Muscle of back (tissue), 3 donors: ENCODE measurements at regions not wholly inside any gene's neighbourhood (a gene's known extent, or its start where the extent isn't known, plus 50 kb on each side); places are given as distances from the start of the nearest gene placed in this dataset.

Source experiments
- DNase-seq, 3 donors: peaks; one replicate each; pipeline versions ENCODE4 v3.0.0 to v3.0.0-alpha.2; 2013

DNA sequence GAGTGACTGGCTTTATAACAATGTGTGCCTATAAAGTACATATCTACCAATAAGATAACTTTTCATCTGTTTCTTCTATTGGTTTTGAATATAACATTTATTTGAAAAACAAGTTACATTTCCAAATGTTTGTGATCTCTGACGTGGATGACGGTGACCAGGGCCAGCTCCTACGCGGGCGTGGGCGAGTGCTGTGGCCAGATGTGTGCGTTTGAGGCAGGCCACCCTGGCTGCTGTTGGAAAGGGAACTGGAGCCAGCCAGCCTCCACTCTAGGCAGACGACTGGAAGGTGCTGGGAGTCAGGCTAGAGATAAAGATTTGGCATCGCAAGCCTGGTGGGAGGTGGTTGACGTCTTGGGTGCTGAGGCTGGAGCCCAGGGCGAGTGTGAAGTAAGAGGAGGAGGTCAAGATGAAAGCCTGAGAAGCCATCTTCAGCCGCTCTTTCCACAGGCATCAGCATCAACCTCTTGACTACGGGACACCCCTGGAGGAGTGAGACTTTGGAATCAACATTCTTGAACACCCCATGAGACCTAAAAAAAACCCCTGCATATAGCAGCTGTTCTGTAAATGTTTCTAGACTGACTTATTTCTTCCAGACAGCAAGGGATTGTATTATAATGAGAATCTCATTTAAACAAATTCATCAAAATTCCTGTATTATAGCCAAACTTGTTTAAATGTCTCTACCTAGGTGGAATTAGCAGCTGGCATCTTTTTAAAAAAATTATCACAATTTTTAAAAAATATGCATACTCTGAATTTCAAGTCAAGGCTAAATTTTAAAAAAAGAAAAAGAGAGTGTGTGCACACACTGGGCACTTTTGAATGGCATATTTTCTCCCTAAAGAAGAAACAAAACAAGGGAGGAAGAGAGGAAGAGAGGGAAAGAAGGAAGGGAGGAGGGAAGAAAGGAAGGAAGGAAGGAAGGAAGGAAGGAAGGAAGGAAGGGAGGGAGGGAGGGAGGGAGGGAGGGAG is 112.5 kb upstream of the SLC44A3 start:
- no peak for DNase-seq

DNA sequence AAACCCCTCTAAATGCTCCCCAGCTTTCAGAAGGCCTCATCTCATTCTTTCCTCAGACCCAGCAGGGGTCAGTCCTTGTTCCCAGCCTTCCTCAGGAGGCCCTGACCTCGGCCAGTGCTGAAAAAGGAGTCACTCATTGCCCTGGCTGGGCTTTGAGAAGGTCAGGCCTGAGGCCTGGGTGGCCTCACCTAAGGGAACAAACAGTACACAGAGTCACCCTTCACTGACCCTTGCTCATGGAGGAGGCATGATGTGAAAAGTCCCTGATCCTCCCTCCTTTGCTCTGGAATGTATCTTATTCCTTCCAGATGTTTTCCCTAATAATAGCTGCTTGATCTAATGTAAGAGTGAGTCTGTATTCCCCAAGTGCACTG is 117.7 kb upstream of the SLC44A3 start:
- peak in 2 of 3 donors; percentile 58 to 82 for DNase-seq

DNA sequence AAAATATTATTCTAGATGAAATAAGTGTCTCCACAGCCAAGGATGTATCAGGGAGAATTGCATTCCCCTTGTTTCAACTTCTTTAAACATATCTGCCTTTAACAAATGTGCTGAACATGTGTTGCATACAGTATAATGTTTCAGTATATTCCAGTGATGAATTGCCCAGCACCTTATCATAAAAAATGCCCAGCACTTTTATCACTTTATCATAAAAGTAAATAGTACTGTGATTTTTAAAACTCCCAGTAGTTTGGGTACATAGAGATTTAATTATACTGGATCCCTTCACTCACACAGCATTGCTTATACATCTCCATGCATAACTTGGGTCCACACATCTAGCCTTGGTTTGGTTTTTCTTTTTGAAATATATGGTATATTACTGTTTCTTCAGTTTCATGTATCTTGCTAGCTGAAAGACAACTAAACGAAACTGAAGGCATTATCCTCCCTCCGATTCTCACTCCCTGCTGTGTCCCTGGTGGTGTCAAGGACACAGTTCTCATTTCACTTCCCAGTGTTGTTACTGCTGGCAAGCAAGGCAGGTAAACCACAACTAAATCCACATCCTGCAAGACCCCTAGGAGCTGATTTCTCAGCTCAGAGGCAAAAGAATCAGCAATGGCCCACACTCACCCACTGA is 118.2 kb upstream of the SLC44A3 start:
- no peak for DNase-seq

DNA sequence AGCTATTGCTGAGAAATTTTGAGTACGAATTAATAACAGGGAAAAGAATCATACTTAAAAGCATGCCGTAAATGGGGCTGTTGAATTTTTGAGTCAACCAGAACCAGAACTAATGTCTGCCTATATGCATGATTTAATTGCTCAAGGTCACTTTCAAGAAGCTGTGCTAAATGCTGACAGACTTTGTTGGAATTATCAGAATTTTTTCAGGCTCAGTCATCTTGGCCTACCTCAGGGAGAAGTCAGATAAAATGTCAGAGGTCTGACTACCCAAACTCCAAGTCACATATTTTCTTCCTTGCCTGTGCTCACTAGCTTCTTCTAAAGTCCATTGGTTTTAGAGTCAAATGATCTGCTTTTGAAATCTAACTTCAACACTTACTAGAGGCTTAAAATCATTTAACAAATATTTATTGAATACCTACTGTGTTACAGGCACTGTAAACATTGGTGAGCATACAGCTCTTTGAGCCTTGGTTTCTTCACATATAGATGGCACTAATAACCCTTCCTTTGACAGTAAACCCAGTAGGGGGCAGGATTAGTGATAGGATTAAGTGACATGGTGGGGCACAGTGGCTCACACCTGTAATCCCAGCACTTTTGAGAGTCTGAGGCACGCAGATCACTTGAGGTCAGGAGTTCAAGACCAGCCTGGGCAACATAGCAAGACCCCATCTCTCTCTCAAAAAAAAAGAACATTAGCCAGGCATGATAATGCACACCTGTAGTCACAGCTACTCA is 121.2 kb upstream of the SLC44A3 start:
- DNase-seq = peak in 1 of 3 donors; percentile 83

DNA sequence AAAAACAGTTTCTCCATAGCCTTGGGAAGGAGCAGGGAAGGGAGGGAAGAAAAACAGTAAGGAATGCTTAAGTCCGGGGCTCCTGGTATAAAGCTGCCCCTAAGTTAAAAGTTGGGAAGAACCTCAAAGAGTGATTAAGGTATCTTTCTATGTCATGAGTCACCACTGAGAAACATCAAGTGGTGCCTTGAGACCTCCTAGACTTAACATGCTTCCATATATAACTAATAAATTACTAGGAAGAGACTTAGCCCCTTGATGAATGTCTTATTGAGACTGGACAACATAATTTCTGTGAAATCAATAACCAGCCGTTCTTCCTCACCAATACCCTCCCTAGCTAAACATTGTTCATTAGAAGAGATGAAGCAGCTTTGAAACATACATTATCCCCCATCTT is 121.8 kb upstream of the SLC44A3 start:
- peak in 1 of 3 donors; percentile 51 for DNase-seq

DNA sequence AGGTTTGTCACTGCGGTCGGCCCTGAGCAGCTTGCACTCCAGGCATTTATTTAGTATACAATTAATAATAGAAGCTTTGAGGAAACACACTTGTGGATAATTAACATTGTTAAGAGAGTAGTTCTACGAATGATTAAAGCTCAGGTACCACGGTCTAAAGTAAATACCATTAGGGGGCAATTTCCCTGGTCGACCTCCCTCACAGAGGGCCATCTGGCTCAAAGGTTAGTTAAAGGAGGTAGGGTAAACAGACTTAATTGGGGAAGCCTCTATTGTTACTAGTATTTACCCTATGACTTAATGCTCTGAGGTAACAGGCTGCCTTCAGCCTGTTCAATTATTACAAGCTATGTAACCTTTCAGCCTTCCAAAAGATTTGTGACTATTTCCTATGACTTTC is 122.3 kb upstream of the SLC44A3 start:
- no peak for DNase-seq

DNA sequence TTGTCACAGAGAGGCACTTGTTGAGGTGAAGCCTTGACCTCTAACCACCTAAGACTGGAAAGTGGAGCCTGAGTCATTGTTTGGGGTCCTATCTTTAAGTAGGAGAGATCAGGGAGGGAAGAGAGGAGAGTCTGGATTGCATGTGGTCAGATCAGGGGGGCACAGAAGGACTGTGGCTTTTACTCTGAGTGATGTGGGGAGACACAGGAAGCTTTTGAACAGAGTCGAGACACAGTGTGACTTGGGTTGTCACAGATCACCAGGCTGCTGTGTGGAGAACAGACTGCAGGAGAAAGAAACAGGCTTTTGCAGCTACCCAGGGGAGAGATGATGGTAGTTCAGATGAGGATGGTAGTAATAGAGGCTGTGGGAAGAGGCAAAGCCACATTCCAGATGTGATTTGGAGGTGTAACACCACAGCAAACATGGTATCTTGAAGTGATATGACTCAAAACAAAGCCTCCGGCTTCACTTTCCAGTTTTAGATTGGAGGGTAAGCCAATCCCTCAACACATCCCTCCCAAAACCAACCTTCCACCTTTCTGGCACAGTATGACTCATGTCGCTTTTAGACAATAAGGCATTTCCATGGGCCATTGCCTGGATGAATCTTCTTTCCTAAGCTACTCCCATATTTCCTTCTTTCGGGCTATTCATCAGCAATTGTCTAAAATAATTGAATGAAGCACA is 125.8 kb upstream of the SLC44A3 start:
- no peak for DNase-seq

DNA sequence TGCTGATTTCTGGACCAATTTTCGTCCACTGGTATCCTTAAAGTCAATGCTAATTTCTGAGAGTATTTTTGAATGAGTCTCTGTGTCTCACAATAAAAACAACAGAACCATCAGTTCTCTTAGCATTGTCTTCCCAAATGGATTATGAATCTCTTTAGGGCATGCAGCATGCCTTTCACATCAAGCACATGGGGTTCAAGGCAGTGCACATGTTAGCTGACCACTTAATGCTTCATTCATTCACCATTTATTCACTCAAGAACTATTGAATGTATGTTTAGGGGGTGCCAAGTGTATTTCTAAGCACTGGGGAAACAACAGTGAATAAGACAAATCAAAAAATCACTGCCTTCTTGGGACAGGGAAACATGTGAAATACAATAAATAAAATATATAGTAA is 126.7 kb upstream of the SLC44A3 start:
- DNase-seq = no peak

DNA sequence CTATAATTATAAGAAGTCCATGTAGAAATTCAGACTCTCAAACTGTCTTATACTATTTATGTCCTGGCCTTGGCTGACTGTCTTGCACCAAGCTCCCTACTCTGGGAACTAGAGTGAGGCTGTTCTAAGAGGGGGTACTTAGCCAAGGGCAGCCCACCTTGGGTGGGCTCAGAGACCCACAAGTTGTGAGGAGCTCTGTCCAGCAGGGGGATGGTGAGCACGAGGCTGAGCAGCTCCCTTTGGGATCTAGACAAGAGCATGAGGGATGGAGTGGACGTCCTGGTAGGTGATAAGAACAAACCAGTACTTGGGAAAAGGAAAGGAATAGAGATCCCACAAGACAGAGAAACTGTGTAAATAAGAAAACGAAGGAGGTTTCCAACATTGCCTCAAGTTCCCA is 127.1 kb upstream of the SLC44A3 start:
- DNase-seq = no peak

DNA sequence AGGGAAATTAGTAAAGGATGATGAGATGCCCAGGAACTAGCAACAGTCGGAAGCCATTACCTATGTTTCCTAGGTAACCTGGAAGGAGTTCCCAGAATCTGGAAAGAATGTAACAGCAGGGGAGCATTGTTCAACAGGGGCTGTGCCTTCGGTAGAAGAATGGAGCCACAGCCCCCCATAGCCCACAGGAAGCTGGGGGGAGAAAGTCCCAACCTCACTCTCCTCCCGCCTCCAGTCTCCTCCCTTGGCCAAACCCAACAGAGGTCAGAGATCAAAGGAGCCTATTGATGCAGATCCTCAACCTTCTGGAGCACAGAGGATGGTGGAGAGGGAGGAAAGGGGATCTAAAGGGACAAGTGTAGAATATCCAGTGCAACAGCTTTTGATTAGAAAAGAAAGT is 131.5 kb upstream of the SLC44A3 start:
- DNase-seq = no peak

DNA sequence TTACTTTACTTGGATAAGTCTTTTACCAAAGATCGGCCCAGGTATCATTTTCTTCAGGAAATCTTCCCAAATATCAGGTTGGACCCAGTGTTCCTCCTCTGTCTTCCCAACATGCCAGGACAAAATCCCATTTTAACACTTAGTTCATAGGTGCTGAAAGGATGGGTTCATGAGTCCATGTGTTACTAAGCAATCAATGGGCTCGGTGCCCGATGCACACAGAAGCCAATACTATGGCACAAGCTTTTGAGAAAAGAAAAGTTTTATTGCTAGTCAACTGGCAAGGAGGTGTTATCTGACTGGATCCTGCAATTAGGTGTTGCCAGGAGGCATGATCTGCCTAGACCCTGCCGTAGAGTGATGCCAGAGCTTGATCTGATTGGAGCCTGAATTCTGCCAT is 133.3 kb upstream of the SLC44A3 start:
- DNase-seq = no peak

DNA sequence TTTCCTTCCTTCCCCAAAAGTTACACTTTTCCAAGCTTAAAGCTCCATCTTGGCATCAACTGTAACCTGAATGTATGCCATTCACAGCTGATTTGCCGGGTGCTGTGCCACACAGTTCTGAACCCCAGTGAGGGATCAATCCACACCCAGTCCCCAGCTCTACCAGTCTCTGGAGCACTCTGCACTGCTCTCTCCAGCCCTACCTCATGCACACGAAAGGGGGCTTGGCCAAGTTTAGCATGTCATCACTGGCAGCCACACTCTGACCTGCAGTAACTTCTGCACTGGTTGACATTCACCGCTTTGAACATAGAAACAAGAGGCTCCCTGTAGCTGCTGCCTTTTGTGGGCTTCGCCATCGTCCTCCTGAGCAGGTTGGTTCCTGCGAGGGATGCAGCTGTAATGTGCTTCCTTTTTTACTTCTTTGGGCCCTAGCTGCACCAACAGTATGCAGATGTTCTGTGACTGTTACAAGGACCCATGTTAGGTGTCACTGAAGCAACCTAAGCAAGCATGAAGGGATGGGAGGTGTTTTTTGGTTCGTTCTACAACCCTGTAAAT is 135.4 kb upstream of the SLC44A3 start:
- DNase-seq = no peak

DNA sequence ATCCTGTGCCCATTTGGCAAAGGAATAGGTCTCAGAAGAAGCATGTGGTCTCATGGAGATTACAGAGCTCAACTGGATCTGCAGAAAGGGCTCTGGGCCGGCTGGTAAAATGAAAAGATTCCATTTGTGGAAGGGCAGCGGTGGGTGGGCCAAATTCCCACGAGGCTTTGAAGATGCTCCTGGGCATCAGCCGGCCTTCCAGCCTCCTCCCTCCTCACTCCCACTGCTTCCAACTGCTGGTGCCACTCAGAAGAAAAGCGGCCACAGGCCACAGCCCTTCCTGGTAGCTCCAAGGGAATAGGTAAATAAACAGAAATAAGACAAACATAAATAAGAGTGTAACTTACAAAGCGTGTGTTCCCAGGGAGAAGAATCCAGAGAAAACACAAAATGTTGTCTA is 136.3 kb upstream of the SLC44A3 start:
- no peak for DNase-seq

DNA sequence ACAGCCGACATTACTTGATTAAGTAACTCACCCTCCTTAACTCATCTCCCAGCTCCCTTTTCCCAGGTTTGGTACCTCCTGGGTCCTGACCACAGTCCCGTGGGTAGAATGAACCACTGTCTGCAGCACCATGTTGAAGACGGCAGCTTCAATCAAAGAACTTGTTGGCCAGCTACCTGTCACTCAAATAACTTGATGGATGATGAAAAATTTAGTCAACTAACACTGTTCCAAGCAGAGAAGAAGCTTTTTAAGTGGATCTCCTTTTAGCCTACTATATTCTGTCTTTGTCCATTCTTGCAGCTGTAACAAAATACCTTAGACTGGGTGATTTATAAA is 138.4 kb upstream of the F3 start:
- DNase-seq = no peak

DNA sequence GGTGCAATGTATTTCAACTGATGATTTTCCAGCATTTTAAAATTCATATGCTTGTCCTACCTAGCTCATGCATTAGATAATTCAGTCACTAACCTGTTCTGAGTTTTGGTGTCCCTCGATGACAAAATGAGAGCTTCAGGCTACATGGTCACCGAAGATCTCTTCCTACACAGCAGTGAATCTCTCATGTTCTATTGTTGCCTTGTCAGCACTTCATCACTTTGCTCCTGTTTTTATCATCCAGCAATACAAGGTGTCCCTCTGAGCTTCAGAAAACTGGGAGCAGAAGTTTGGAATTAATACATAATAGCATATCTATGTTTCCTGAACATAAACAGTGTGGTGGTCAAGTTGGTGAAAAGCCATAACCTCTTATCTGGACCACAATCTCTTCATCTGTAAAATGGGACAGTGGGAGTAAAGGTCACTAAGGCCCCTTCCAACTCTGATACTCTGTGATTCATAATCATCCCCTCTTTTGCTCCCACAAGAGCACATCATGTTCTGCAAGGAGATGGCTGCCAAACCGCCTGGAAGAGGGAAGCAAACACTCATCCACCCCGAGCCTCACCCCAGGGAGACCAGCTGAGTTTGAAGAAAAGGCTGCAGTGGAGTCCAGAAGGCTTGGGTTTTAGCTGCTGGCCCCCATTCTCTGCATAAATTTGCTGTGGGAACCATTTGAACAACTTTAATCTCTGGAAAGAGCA is 137.9 kb upstream of the F3 start:
- peak in 2 of 3 donors; percentile 22 to 57 for DNase-seq

DNA sequence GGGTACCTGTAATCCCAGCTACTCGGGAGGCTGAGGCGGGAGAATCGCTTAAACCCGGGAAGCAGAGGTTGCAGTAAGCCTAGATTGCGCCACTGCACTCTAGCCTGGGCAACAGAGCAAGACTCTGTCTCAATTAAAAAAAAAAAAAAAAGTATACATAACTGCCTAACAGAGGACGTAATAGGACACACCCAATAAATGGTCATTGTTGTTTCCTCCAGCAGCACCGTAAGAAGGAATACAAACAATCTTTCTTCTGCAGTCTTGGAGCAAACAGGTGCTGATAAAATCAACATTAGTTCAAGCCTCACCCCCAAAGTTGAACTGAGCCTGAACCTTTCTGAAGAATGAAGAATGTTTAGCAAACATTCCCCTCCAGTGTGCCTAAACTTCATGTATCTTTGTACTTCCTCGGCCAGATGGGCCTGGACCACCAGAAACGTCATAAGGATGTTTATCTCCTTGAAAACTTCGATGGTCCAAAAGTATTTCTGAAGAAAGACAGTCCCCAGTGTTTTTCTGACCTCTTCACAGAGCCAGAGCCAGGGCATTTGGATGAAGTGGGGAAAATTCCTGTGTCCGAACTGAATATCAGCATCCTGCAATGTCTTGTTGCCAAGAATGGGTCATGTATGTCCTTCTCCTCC is 136.8 kb upstream of the F3 start:
- no peak for DNase-seq

DNA sequence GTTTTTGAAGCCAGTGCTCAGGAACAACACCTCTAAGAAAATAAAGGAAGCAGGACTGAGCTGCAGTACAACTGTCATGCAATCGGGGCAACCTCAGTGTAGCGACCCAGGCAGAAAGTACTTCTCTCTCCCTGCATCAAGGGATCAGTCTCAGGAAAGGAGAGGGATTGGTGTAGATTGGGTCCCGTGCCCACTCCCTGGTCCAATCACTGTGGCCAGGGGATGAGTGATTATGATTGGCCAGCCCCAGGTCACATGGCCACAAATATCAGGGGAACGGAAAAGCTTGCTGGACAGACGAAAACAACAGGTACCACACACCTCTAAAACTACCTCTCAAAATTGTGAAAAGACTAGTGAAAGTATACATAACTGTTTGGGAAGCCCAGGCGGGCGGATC is 136.2 kb upstream of the F3 start:
- DNase-seq = no peak

DNA sequence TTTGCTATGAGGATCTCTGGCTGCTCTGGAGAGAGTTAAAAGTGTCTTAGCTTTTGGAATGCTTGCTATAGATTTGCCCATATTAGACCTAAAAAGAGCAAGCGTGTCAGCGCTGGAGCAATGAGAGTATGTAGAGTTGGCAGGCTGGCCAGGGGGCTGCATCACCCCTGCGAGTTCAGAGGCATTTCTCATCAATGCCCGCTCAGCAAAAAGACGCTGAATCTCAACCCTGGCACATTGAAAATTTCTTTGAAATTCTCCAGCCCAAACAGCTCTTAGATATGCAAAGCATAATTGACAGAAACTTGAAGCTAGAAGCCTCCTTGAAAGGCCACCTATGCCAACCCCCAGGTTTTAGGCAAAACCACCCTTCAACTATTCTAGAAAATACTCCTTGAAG is 135.5 kb upstream of the F3 start:
- no peak for DNase-seq

DNA sequence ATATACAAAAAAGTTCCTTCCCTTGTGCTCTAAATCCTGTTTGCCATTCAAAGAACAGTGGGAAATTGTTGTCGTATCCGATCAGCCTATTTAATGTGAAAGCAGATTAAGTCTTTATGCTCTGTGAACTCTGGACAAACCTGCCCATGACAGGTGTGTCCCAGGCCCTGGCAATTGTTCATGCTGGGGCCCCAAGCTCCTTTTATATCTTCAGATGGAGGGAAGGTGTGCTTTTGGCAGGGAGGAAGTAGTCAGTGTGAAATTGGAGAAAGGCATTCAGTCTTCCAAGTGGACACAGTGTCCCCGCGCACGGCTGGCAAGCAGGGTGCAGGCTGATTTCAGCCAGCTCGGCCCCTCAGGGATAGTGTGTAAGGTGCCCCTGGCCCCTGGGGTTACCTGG is 135.1 kb upstream of the F3 start:
- DNase-seq = no peak

DNA sequence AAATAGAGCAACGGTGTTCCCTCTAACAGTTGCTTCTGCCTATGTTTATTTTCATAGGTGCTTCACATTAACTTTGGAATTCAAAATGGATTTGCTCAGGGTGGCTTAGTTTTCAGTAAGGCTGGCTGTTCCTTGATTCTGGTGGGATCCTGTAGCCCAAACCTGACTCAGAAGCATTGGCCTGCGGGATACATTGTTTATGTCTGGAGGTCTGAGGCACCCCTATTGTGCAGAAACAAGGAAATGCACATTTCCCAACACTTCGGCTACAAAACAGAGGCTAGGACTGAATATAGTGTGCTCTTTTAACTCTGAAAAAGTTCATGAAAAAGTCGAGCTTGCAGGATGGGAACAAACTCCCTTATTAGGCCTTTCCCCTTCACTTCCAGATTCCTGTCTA is 133.8 kb upstream of the F3 start:
- no peak for DNase-seq

DNA sequence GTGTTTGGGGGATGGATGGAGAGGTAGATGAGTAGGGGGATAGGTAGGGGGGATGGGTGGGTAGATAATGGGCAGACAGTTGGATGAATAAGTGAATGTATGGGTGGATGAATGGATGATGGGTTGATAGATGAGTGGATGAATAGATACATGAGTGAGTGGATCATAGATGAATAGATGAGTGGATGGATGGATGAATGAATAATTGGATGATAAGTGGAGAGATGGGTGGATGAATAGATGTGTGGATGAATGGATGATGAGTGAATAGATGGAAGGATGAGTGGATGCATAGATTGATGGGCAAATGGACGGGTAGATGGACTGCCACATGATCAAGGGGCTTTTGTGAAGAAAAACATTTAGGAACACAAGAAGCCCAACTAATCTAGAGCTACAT is 133.3 kb upstream of the F3 start:
- no peak for DNase-seq
